SK-N-MC (cell line): ENCODE measurements at regions not wholly inside any gene's neighbourhood (a gene's known extent, or its start where the extent isn't known, plus 50 kb on each side); places are given as distances from the start of the nearest gene placed in this dataset.

Experiments used
- DNase-seq: peaks from one replicate; pipeline ENCODE4 v3.0.0-alpha.2; 2011; ENCODE audit warnings: low read depth, low spot score
- H3K27ac ChIP-seq: fragments of 200-600 bp; sonication (generic); 2 replicates; pipeline ENCODE4 v1.5.1; 2016; ENCODE audit warnings: mixed run types
- H3K36me3 ChIP-seq: fragments of 200-600 bp; sonication (generic); 2 replicates; pipeline ENCODE4 v1.6.1; 2017; ENCODE audit warnings: antibody characterized with exemption, low read length, mixed read lengths; ENCODE audit not compliant: insufficient read depth
- H3K4me3 ChIP-seq: fragments of 200-600 bp; sonication (generic); 2 replicates; pipeline ENCODE4 v1.5.1; 2016
- H3K9ac ChIP-seq: fragments of 200-600 bp; sonication (generic); 2 replicates; pipeline ENCODE4 v1.8.0; 2017; ENCODE audit warnings: mixed run types, mixed read lengths; ENCODE audit not compliant: insufficient read length
- H3K9me3 ChIP-seq: fragments of 200-600 bp; sonication (generic); 2 replicates; pipeline ENCODE4 v1.6.1; 2017; ENCODE audit warnings: low read depth, mild to moderate bottlenecking, antibody characterized with exemption, low read length, moderate library complexity, mixed read lengths
- EZH2 ChIP-seq: fragments of 200-600 bp; sonication (generic); IDR thresholded peaks from one replicate; pipeline ENCODE4 v1.6.1; 2017; ENCODE audit warnings: antibody characterized with exemption
- FOXP2 ChIP-seq: optimal IDR thresholded peaks from 2 replicates; pipeline ENCODE3; 2011; ENCODE audit warnings: mild to moderate bottlenecking, moderate library complexity; ENCODE audit not compliant: insufficient read depth; ENCODE audit errors: extremely low read length, control extremely low read depth
- POLR2AphosphoS5 ChIP-seq: IDR thresholded peaks from 2 replicates; pipeline ENCODE4 v1.6.1; 2012; ENCODE audit warnings: mild to moderate bottlenecking, low read depth, low read length, borderline replicate concordance

DNA sequence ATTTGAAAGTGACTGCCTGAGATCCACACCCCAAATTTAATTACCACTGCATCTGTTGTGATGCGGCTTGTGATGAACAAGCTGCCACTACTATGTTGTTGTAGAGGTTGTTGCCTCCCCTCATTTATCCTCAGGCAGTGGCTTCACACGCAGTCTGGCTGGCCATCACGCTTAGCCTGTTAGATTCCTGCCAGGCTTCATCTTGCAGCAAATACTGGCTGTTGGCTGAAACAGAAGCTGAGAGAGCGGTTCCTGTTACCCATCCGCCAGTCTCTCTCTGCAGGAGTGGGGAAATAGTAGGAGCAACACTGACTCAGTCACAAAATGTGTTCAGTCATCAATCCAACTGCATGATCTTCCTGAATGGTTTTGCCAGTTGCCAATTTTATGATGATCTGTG, 934.4 kb downstream of the FLRT2 start:
- H3K9ac ChIP-seq, result no peak overlapping the region
- no peak for DNase-seq
- H3K36me3 ChIP-seq, result peaks cover 3% of the 10 kb centered on the region; the same call in 1 of the 2 replicates
- H3K27ac ChIP-seq, result peak overlapping the region; percentile 95
- H3K9me3 ChIP-seq, result 0 out of 2 replicates have a peak, but pooled peaks cover 9% of the 10 kb centered on the region
- no peak overlapping the region for H3K4me3 ChIP-seq
- TF ChIP-seq POLR2AphosphoS5 (no peak), FOXP2 (no peak), EZH2 (no peak)

DNA sequence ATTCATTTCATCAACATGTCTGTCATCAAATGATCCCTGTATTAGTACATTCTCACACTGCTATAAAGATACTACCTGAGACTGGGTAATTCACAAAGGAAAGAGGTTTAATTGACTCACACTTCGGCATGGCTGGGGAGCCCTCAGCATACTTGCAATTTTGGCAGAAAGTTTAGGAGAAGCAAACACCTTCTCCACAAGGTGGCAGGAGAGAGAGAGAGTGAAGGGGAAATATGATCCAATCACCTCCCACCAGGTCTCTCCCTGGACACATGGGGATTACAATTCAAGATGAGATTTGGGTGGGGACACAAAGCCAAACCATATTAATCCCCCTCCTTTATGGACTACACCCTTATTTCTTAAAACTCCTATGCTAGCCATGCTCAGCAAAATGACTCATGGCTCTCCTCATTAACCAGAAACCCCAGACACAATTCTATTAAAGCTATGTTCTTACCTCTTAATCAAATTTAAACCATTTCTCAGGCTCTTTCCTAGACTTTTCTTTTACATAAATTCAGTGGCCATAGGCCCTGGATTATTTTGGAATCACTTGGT, 932.3 kb downstream of the FLRT2 start:
- H3K4me3 ChIP-seq, result no peak overlapping the region
- H3K9ac ChIP-seq, result no peak overlapping the region
- H3K27ac ChIP-seq, result no peak overlapping the region
- TF ChIP-seq FOXP2 (no peak), POLR2AphosphoS5 (no peak), EZH2 (no peak)
- H3K9me3 ChIP-seq, result 0 out of 2 replicates have a peak, but pooled peaks cover 9% of the 10 kb centered on the region
- H3K36me3 ChIP-seq, result peaks cover 3% of the 10 kb centered on the region; the same call in 1 of the 2 replicates
- no peak for DNase-seq

DNA sequence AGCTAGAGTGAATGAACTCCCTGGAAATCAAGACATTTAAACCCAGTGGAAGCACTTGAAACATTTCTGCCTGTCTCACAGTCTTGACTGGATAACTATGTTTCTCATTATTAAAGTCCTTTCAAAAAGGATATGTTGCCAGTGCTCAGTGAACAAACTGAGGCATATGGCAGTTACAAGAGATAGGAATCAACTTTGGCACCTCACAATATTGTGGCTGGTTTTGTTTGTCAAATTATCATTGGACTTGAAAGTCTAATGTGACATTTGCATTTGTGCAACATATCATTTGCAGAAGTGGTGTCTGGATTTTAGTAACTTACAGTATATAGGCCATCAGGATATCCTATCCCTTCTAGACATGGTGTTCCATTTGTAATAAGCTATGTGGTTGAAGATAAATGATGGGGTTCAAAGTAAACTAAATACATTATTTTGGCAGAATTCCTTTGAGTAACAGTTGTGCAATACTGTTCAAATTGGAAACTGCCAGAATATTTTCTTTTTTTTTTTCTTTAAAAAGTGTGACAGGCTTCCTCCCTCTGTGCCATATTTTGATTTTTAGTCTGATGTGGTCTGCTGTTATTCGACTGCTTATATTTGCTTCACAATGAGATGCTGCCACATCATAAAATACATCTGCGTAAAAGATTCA, 927.7 kb downstream of the FLRT2 start:
- no peak overlapping the region for H3K9ac ChIP-seq
- 0 out of 2 replicates have a peak, but pooled peaks cover 9% of the 10 kb centered on the region for H3K9me3 ChIP-seq
- peak overlapping the region; percentile 25; the same call in 1 of the 2 replicates for H3K4me3 ChIP-seq
- H3K36me3 ChIP-seq, result 0 out of 2 replicates have a peak, but pooled peaks cover 3% of the 10 kb centered on the region
- no peak for DNase-seq
- TF ChIP-seq EZH2 (no peak), FOXP2 (no peak), POLR2AphosphoS5 (no peak)
- 0 out of 2 replicates have a peak overlapping the region, but pooled peaks have one; percentile 2 for H3K27ac ChIP-seq

DNA sequence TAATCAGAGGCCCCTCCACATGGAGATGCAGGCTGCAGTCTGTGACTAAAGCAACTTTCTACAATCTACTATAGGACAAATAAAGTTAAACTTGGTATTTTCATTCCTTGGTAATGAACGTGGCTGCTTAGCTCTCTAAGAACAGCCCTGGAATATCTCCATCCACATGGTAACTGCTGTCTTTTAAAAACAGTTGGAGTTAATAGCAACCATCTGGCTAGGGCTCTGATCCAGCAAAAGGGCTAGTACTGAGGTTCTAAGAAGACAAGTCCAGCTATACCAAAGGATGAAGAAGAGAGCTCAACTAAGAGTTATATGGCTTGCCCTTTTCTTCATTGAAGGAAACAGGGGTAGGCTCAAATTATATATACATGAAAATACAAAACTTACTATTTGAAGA, 920.1 kb downstream of the FLRT2 start:
- DNase-seq, result no peak
- TF ChIP-seq FOXP2, result no peak
- H3K27ac ChIP-seq, result no peak overlapping the region
- H3K4me3 ChIP-seq, result no peak overlapping the region
- no peaks in the 10 kb centered on the region for H3K9me3 ChIP-seq
- no peak overlapping the region for H3K9ac ChIP-seq
- H3K36me3 ChIP-seq, result no peaks in the 10 kb centered on the region

DNA sequence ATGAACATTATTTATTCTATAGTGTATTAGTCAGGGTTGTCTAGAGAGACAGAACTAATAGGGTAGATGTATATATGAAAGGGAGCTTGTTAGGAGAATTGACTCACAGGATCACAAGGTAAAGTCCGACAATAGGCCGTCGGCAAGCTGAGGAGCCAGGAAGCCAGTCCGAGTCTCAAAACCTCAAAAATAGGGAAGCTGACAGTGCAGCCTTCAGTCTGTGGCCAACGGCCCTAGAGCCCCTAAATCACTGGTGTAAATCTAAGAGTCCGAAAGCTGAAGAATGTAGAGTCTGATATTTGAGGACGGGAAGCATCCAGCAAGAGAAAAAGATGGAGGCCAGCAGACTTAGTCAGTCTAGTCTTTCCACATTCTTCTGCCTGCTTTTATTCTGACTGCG, 912.2 kb downstream of the FLRT2 start:
- DNase-seq, result no peak
- Histone ChIP-seq H3K4me3 (no peak overlapping the region), H3K36me3 (no peaks in the 10 kb centered on the region), H3K9me3 (no peaks in the 10 kb centered on the region), H3K27ac (no peak overlapping the region), H3K9ac (no peak overlapping the region)
- no peak for TF ChIP-seq FOXP2

DNA sequence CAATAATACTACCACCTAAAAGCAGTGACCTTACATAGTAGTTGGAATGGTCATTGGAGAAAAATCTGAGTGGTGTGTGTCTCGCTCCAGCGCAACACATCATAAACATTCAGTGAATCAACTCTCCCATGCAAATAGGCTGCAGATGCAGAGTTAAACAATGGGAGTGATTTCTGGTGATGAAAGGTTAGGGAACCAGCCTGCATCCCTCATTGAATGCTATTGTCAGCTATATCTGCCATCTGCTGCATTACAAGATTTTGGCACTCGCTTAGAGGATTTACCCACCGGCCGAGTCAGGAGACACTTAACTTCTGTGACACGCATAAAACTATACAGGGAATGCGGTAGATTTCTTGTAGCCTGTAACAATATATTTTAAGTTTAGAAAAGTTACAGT, 900.9 kb downstream of the FLRT2 start:
- no peak overlapping the region for H3K4me3 ChIP-seq
- H3K27ac ChIP-seq, result no peak overlapping the region
- H3K9ac ChIP-seq, result no peak overlapping the region
- TF ChIP-seq POLR2AphosphoS5 (no peak), FOXP2 (no peak), EZH2 (no peak)
- H3K36me3 ChIP-seq, result no peaks in the 10 kb centered on the region
- DNase-seq, result no peak
- peaks cover 3% of the 10 kb centered on the region; the same call in 1 of the 2 replicates for H3K9me3 ChIP-seq

DNA sequence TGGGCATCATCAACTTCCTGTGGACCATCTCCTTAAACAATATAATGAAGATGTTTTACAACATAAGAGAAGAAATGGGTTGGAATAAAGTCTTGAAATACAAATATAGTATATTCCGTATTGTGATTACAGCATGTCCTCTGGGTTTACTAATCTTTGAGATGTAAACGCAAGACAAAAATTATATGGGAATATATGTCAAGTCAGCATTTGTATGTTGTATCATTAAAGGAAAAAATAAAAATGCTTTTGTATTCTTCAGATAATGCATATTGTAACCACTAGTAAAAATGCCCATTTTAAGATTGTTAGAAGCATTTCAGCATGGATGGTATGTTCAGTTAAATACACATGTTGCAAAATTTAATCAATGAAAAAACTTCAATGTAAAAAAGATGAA, 893.3 kb downstream of the FLRT2 start:
- no peak overlapping the region for H3K27ac ChIP-seq
- DNase-seq, result no peak
- no peak overlapping the region for H3K4me3 ChIP-seq
- H3K9ac ChIP-seq, result no peak overlapping the region
- H3K36me3 ChIP-seq, result no peaks in the 10 kb centered on the region
- TF ChIP-seq EZH2 (no peak), FOXP2 (no peak), POLR2AphosphoS5 (no peak)
- no peaks in the 10 kb centered on the region for H3K9me3 ChIP-seq

DNA sequence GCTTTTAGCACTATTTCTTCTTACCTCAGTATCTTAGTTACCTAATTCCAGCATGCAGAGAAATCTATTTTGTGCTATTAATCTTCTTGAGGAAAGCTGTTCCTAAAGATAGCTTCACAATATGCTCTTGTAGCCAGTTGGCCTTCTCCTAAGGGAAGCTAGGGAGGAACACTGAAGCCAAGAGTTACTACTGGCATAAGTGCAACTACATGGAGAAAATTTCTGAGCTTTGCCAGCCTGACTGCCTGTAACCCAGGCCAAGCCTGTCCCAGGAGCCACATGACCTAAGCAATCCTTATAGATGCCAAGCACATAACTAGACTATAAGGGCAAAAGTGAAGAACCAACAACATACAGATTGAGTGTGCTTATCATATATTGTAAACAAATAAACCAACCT, 890.2 kb downstream of the FLRT2 start:
- no peak for DNase-seq
- Histone ChIP-seq H3K36me3 (no peaks in the 10 kb centered on the region), H3K9ac (no peak overlapping the region), H3K9me3 (no peaks in the 10 kb centered on the region), H3K4me3 (no peak overlapping the region), H3K27ac (peak overlapping the region; percentile 83)
- TF ChIP-seq FOXP2 (no peak), EZH2 (no peak), POLR2AphosphoS5 (no peak)

DNA sequence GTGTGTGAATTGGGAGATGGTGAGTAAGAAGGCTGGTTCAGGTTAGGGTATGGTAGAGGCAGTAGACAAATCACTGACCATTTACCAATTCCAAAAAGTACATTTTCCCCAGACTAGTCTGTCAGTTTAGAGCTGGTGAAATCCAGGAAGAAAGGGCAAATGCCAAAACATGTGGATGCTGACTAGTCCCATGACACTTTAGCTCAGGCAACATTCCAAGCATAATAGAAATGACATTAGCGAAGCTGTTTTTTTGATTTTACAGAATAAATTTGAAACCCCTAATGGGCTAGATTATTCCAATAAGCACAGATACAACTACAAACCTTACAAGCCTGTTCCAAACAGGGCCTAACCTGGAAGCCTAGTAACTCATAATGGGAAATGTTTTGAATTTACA, 884.2 kb downstream of the FLRT2 start:
- no peak overlapping the region for H3K27ac ChIP-seq
- TF ChIP-seq FOXP2, result no peak
- TF ChIP-seq EZH2, result no peak
- TF ChIP-seq POLR2AphosphoS5, result no peak
- no peak for DNase-seq
- H3K9me3 ChIP-seq, result no peaks in the 10 kb centered on the region
- H3K4me3 ChIP-seq, result no peak overlapping the region
- H3K9ac ChIP-seq, result no peak overlapping the region
- no peaks in the 10 kb centered on the region for H3K36me3 ChIP-seq
